HL-60/S4 treated with retinoic acid at 250 ng/mL for 4 days and 3 days (cell line): ENCODE measurements at regions not wholly inside any gene's neighbourhood (a gene's known extent, or its start where the extent isn't known, plus 50 kb on each side); places are given as distances from the start of the nearest gene placed in this dataset.
"Not testable (repeated sequence)": the region's sequence is repeated elsewhere in the genome, so short reads cannot be mapped to it uniquely, and the experiment has no call there.

Experiments used
- in situ Hi-C: fragments of 300-500 bp; cut with MboI; formaldehyde crosslinking; loops from 2 replicates; pipeline ENCODE4 v1.7.0; 2022; ENCODE audit warnings: low sequenced_read_pairs

DNA sequence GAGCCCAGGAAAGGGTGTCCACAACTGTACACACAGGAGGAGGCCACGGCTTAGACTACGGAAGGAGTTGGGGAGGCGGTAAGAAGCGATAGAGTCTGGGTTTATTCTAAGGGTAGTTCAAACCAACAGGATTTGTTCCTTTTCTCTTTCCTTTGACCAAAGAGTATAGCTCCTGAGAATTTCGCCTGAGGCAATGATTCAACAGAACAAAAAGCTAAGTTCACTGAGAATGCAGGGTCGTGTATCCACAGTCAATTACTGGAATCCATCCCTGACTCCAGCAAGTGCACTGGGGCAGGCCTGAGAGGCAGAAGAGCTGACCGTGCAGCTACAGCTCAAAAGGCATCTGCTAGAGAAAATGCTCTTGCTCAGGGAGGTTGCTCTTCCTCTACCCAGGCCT, 140.9 kb downstream of the TFCP2L1 start:
- in situ Hi-C loops: loop anchor here (25.0 kb wide), 1 partner anchor 168 kb away; no protein-coding TSS in a partner anchor

GRCh38 chr2:121146630-121147029, 138.4 kb downstream of the TFCP2L1 start:
- in situ Hi-C loops: loop anchor here (25.0 kb wide), 1 partner anchor 166 kb away; no protein-coding TSS in a partner anchor

- in situ Hi-C loops: loop anchor here (25.0 kb wide), 1 partner anchor 165 kb away; no protein-coding TSS in a partner anchor
Observed at GRCh38 chr2:121147766-121148165, 137.2 kb downstream of the TFCP2L1 start.

DNA sequence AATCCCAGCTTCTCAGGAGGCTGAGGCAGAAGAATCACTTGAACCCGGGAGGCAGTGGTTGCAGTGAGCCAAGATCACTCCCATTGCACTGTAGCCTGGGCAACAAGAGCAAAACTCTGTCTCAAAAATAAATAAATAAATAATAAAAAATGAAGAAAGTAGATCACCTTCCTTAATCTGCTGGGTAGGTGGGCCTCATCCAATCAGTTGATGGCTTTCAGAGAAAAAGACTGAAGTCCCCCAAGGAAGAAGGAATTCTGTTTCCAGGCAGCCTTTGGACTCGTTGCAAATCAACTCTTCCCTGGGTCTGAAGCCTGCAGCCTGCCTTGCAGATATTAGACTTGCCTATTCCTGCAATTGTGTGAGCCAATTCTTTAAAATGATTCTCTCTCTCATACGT, 136.5 kb downstream of the TFCP2L1 start:
- in situ Hi-C loops: loop anchor here (25.0 kb wide), 1 partner anchor 164 kb away; no protein-coding TSS in a partner anchor

DNA sequence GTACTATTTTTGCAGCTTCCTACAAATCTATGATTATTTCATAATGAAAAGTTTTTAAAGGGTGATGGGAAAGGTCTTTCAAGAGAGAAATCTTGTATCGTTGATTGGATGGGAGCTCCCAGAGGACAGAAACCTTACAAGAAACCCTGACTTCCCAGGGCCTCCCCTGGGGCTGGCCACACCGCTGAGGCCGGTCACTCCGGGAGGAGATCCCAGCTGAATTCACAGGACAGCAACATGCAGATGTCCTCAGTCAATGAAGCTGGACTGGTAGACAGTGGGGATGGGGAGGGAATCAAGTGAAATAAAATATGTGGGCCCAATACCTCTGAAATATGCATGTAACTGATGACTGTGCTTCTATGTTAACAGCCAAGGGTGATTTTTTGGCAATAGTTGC, 135.6 kb downstream of the TFCP2L1 start:
- in situ Hi-C loops: loop anchor here (25.0 kb wide), 1 partner anchor 163 kb away; no protein-coding TSS in a partner anchor

- in situ Hi-C loops: no loop called here
Observed at GRCh38 chr2:121150126-121150525, 134.9 kb downstream of the TFCP2L1 start.

GRCh38 chr2:121150713-121151112, 134.3 kb downstream of the TFCP2L1 start:
- in situ Hi-C loops: no loop called here

DNA sequence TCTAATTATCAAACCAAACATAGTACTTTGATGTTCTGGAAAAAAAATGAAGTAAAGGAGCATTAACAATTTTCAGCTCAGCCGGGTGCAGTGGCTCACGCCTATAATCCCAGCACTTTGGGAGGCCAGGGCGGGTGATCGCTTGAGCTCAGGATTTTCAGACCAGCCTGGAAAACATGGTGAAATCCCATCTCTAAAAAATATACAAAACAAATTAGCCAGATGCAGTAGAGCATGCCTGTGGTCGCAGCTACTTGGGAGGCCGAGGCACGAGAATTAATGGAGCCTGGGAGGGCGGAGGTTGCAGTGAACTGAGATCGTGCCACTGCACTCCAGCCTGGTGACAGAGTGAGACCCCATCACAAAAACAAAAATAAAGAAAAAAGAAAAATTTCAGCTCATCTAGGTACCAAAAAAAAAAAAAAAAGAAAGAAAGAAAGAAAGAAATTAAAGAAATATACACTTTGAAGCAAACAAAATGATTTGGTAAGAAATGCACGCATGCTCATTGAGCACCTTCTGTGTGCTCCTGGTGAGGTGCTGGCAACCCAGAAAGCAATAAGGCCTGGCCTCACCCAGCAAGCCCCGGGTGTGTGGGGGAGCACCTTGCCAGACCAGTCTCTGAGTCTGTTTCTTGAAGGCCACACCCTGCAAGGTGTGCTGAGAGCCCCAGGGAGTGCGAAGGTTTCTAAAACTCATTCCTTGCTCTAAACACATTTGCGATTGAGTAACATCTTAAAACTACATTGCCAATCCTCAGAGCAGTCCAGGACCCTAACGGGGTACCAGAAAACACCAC, 133.5 kb downstream of the TFCP2L1 start:
- in situ Hi-C loops: no loop called here

DNA sequence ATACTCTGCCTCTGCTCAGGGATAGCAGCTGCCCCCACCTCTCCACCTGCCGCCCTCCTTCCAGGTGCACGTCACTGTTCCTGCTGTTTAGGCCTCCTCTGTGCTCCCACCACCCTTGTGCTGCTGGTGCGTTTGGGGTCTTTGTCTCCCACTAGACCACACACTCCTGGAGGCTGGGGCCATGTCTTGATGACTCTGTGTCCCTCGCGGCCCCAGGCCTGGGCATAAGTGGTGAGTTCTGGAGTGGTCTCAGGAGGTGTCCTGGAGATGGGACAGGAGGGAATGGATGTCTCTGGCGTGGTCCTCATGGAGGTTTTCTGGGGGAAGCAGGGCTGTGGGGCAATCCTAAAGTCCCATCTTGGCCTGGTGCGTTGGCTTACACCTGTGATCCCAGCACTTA, 132.1 kb downstream of the TFCP2L1 start:
- in situ Hi-C loops: no loop called here

- in situ Hi-C loops: no loop called here
Observed at GRCh38 chr2:121153516-121153915, 131.5 kb downstream of the TFCP2L1 start.

- in situ Hi-C loops: no loop called here
Observed at GRCh38 chr2:121155502-121156056, 129.4 kb downstream of the TFCP2L1 start.

- in situ Hi-C loops: not testable (repeated sequence)
Observed at GRCh38 chr2:121157481-121157880, 127.5 kb downstream of the TFCP2L1 start.

DNA sequence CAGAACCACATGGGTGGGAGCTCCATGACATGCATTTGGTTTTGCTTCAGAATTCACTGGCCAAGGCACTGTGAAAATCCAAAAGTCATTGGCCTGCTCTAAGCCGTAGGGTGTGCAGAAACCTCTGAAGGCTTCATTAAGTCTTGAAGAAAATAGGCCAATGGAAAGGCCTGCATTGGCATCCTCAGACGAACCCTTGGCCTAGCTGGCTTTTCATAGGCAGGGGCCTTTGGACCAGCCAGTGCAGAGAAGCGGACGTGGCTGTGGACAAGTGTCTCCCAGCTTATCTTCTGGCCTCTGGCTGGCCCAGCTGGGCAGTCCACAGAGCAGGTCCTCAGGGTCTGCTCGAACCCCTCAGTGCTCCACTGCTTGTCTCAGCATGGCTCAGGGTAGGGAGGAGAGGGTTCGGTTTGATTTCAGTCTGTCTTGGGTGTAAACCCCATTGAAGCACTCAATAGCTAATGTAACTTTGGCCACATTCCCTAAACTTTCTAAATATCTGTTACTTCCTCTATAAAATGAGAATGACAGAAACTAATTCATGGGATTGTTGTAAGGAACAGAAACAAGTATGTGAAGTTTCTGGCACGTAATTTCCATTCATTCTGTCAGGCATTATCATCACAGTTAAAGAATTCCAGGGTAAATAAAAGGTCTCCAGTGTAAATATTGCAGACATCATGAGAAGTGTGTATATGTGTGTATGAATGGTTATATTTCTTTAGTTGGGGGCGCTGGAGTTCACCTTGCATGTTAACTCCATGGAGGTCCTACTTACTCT, 125.5 kb downstream of the TFCP2L1 start:
- in situ Hi-C loops: no loop called here

DNA sequence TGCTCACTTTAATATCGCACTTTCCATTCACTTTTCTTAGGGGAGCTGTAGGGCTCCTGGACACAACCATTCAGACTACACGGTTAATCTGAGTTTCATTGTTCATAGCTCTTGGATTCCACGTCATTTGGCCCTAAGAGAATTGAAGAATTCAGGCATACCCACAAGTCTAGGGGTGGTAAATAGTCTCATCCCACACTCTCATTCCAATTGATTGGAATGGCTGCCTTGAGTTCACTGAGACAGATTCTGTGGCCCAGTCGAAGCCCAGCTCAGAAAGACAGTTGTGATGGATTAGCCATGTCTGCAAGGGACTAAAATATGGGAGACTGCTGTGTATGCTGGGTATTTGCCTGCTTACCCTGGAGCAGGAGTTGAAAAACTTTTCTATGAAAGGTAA, 124.6 kb downstream of the TFCP2L1 start:
- in situ Hi-C loops: no loop called here

- in situ Hi-C loops: no loop called here
Observed at GRCh38 chr2:121161272-121161671, 123.7 kb downstream of the TFCP2L1 start.

DNA sequence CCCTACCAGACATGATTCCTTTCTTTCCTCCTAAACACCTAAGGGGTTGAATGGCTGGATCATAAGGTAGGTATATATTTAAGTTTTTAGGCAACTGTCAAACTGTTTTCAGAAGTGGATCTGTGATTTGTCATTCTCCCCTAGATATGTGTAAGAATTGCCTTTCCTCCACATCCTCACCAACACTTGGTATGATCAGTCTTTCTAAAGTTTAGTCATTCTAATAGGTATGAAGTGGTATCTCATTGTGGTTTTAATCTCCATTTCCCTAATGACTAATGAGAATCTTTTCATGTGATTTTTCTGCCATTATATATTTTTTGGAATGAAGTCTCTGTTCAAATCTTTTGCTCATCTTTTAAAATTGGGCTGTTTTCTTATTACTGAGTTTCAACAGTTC, 122.1 kb downstream of the TFCP2L1 start:
- in situ Hi-C loops: no loop called here

- in situ Hi-C loops: no loop called here
Observed at GRCh38 chr2:121164042-121164441, 121.0 kb downstream of the TFCP2L1 start.

GRCh38 chr2:121165038-121165542, 119.9 kb downstream of the TFCP2L1 start:
- in situ Hi-C loops: no loop called here
